ENCODE measurements at regions not wholly inside any gene's neighbourhood (a gene's known extent, or its start where the extent isn't known, plus 50 kb on each side); places are given as distances from the start of the nearest gene placed in this dataset.

DNA sequence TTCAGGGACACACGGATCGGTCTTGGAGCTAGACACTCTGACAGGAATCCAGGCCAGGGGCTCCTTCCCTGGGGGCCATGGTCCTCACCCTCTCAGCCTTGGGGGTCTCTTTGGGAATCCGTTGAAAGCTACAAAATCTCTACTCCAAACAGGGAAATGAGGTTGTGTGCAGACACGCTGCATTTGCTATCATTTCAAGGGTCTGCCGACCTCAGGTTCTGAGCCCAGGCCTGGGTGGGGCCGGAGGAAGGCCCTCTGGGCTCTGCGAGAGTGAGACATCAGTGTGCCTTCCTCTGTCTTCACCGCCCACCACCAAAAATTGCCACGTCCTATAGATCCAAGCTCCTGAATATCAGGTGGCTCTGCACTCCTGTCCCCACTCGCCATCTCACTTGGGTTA, 74.4 kb upstream of the FGF3 start (continued):
- TF ChIP-seq, protein P1, sequence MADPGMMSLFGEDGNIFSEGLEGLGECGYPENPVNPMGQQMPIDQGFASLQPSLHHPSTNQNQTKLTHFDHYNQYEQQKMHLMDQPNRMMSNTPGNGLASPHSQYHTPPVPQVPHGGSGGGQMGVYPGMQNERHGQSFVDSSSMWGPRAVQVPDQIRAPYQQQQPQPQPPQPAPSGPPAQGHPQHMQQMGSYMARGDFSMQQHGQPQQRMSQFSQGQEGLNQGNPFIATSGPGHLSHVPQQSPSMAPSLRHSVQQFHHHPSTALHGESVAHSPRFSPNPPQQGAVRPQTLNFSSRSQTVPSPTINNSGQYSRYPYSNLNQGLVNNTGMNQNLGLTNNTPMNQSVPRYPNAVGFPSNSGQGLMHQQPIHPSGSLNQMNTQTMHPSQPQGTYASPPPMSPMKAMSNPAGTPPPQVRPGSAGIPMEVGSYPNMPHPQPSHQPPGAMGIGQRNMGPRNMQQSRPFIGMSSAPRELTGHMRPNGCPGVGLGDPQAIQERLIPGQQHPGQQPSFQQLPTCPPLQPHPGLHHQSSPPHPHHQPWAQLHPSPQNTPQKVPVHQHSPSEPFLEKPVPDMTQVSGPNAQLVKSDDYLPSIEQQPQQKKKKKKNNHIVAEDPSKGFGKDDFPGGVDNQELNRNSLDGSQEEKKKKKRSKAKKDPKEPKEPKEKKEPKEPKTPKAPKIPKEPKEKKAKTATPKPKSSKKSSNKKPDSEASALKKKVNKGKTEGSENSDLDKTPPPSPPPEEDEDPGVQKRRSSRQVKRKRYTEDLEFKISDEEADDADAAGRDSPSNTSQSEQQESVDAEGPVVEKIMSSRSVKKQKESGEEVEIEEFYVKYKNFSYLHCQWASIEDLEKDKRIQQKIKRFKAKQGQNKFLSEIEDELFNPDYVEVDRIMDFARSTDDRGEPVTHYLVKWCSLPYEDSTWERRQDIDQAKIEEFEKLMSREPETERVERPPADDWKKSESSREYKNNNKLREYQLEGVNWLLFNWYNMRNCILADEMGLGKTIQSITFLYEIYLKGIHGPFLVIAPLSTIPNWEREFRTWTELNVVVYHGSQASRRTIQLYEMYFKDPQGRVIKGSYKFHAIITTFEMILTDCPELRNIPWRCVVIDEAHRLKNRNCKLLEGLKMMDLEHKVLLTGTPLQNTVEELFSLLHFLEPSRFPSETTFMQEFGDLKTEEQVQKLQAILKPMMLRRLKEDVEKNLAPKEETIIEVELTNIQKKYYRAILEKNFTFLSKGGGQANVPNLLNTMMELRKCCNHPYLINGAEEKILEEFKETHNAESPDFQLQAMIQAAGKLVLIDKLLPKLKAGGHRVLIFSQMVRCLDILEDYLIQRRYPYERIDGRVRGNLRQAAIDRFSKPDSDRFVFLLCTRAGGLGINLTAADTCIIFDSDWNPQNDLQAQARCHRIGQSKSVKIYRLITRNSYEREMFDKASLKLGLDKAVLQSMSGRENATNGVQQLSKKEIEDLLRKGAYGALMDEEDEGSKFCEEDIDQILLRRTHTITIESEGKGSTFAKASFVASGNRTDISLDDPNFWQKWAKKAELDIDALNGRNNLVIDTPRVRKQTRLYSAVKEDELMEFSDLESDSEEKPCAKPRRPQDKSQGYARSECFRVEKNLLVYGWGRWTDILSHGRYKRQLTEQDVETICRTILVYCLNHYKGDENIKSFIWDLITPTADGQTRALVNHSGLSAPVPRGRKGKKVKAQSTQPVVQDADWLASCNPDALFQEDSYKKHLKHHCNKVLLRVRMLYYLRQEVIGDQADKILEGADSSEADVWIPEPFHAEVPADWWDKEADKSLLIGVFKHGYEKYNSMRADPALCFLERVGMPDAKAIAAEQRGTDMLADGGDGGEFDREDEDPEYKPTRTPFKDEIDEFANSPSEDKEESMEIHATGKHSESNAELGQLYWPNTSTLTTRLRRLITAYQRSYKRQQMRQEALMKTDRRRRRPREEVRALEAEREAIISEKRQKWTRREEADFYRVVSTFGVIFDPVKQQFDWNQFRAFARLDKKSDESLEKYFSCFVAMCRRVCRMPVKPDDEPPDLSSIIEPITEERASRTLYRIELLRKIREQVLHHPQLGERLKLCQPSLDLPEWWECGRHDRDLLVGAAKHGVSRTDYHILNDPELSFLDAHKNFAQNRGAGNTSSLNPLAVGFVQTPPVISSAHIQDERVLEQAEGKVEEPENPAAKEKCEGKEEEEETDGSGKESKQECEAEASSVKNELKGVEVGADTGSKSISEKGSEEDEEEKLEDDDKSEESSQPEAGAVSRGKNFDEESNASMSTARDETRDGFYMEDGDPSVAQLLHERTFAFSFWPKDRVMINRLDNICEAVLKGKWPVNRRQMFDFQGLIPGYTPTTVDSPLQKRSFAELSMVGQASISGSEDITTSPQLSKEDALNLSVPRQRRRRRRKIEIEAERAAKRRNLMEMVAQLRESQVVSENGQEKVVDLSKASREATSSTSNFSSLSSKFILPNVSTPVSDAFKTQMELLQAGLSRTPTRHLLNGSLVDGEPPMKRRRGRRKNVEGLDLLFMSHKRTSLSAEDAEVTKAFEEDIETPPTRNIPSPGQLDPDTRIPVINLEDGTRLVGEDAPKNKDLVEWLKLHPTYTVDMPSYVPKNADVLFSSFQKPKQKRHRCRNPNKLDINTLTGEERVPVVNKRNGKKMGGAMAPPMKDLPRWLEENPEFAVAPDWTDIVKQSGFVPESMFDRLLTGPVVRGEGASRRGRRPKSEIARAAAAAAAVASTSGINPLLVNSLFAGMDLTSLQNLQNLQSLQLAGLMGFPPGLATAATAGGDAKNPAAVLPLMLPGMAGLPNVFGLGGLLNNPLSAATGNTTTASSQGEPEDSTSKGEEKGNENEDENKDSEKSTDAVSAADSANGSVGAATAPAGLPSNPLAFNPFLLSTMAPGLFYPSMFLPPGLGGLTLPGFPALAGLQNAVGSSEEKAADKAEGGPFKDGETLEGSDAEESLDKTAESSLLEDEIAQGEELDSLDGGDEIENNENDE (IDR thresholded peaks at IDR 0.05; ENCODE audit: insufficient replicate concordance, low read length): no peak
- TF ChIP-seq SP2 (IDR thresholded peaks at IDR 0.05; ENCODE audit: low read length): no peak
- TF ChIP-seq SRF (IDR thresholded peaks at IDR 0.05; ENCODE audit: low read depth, low read length): no peak
- TF ChIP-seq KDM5A (IDR thresholded peaks at IDR 0.05; ENCODE audit: low read length): no peak
- TF ChIP-seq, protein P2, sequence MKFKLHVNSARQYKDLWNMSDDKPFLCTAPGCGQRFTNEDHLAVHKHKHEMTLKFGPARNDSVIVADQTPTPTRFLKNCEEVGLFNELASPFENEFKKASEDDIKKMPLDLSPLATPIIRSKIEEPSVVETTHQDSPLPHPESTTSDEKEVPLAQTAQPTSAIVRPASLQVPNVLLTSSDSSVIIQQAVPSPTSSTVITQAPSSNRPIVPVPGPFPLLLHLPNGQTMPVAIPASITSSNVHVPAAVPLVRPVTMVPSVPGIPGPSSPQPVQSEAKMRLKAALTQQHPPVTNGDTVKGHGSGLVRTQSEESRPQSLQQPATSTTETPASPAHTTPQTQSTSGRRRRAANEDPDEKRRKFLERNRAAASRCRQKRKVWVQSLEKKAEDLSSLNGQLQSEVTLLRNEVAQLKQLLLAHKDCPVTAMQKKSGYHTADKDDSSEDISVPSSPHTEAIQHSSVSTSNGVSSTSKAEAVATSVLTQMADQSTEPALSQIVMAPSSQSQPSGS (IDR thresholded peaks at IDR 0.05; ENCODE audit: low read length): no peak
- TF ChIP-seq TEAD4 (IDR thresholded peaks at IDR 0.05; ENCODE audit: low read depth, low read length): no peak
- TF ChIP-seq EZH2 (IDR thresholded peaks at IDR 0.05; ENCODE audit: low read depth, low read length, severe bottlenecking): no peak
- no peak for TF ChIP-seq KDM4A (IDR thresholded peaks at IDR 0.05; ENCODE audit: low read depth, low read length, severe bottlenecking)
- TF ChIP-seq RBBP5 (IDR thresholded peaks at IDR 0.05; ENCODE audit: borderline replicate concordance, low read depth, low read length): no peak
- TF ChIP-seq, protein P3, sequence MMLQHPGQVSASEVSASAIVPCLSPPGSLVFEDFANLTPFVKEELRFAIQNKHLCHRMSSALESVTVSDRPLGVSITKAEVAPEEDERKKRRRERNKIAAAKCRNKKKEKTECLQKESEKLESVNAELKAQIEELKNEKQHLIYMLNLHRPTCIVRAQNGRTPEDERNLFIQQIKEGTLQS (IDR thresholded peaks at IDR 0.05; ENCODE audit: insufficient read depth, low read depth, low read length): no peak
